ENCODE measurements at regions not wholly inside any gene's neighbourhood (a gene's known extent, or its start where the extent isn't known, plus 50 kb on each side); places are given as distances from the start of the nearest gene placed in this dataset.

DNA sequence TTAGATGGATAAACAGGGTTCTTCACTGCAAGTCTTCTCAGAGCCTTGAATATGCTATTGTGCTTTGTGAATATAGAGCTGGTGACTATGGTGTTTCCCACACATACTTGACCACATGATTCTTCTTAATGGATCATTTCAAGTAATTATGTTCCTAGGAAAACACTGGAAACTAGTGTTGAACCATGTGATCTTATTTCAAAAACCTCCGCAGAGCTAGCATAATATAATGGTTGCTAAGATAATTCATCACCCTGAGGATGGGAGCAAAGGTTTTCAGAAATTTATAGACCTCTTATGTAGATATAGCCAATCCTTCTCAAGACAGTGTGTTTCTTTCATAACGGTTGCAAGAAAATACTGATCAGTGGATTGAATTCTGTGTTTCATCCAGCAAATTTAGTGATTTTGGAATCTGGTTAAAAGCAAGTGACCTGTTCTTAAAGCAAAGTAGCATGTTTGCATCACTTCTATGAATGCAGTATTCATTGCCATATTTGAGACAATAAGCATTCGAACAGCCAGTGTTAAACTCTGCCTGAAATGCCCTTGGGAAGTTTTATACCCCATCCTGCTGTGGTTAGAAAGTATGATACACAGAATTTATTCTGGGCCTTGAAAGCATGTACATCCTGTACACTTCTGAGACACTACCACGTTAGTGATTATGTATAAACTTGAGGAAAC, 341.0 kb upstream of the E2F7 start:
- DNase-seq = no peak

DNA sequence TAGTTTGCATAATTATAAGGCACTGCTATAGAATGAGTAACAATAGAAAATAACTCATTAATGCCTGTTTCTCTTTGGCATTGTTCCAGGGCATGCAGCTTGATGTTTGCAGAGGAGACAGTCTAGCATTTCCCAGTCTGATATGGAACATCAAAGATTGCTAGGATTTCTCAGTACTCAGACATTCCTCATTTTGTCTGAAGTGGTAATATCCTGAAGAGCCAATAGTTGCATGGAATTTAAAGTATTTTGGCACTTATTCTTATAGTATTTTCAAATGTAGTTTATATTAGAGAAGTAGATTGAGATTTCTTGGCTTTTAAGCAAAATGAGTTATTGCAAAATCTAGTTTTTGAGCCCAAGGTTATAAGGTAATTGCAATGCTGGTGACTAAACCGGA, 337.3 kb upstream of the E2F7 start:
- no peak for DNase-seq

DNA sequence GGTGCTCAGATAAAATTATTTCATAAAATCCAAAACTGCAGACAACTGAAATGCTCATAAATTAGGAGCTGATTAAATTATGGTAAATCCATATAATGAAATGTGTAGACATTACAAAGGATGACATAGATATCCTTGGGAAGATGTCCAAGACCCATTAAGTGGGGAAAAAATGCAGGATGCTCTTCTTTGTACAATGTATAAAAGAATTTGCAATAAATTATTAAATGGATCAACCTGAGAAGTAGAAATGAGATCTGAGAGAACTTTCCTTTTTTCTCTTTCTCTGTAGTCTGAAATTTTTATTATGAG, 336.4 kb upstream of the E2F7 start:
- DNase-seq = no peak

- no peak for DNase-seq
Observed at GRCh38 chr12:77401064-77401769, 335.8 kb upstream of the E2F7 start.

GRCh38 chr12:77392467-77393088, 327.2 kb upstream of the E2F7 start:
- no peak for DNase-seq

DNA sequence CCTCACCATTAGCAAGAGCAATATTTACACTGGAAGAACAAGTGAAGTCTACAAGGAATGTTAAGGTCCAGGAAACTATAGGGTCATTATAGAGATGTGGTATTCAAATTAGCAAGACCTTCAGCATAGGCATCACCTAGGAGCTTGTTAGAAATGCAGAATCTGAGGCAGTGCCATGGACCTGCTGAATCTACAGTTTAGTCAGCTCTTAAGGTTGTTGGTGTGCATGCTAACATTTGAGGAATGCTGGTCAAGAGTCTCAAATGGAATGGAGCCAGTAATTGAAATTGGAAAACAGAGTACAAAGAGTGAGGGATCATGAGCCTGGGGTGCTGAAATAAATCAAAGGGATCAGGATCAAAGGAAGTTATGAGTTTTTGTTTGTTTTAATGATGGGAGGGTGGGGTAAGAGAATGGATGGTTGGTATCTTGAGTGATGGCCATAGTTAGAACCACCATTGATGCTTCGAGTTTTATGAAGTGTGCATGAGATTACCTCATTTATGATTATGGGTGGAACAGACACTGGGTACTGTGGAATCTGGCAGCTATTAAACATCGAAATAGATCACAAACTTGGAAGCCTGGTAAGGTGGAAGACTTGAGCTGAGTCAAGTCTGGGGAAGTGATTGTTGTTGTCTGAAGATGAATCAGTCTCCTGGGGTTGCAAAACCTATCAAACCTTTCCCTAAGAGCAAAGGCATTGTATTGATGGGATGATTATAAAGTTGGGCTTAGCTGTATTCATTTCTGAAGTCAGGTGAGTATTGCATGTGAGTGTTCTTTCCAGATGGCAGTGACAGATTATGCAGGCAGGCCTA, 323.3 kb upstream of the E2F7 start:
- DNase-seq = no peak

- DNase-seq = no peak
Observed at GRCh38 chr12:77387671-77388070, 322.3 kb upstream of the E2F7 start.

- DNase-seq = no peak
Observed at GRCh38 chr12:77387214-77387613, 321.8 kb upstream of the E2F7 start.

GRCh38 chr12:77384941-77385340, 319.6 kb upstream of the E2F7 start:
- DNase-seq = no peak

DNA sequence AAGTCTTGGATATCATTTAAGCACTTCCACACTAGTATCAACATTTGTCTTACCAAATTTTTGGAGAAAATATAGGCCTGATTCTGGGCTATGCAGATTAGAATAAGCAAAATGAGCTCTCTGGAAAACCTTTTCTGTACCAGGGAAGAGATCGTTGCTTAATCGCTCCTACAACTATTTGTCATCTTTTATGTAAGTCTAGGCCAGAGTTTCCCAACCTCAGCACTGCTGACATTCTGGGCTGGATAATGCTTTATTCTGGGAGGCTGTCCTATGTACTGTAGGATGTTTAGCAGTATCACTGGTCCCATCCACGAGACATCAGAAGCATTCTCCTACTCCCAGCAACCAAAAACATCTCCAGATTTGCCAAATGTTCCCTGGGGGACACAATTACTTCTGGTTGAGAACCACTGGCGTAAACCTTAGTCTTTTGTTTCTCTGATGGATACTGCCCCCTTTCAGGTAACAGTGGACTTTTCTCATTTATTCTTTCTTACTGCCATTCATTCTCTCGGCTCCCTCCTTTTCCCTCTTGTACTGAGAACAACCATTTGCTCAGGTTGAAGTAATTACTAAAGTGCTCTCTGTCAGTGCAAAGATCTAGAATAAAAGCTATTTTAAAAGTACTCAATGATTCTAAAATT, 316.9 kb upstream of the E2F7 start:
- DNase-seq = no peak

GRCh38 chr12:77377622-77378021, 312.3 kb upstream of the E2F7 start:
- no peak for DNase-seq

GRCh38 chr12:77377116-77377515, 311.7 kb upstream of the E2F7 start:
- no peak for DNase-seq

DNA sequence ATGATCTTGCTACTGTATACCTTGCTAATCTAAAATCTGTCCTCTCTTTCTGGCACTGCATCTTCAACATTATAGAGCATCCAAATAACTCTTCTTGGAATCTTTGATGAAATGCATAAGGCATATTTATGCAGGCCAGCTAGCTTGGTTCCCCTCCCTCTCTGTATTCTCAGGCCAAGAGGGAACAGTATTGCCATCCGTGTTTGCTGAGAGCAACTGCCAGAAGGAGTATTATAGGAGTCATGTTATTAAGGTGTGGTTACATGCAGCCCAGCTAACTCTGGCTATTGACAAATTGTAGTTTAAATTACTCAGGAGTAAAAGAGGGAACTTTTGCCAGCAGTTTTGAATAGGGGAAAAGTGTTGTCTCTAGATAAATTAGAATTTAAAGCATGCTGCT, 309.3 kb upstream of the E2F7 start:
- no peak for DNase-seq

DNA sequence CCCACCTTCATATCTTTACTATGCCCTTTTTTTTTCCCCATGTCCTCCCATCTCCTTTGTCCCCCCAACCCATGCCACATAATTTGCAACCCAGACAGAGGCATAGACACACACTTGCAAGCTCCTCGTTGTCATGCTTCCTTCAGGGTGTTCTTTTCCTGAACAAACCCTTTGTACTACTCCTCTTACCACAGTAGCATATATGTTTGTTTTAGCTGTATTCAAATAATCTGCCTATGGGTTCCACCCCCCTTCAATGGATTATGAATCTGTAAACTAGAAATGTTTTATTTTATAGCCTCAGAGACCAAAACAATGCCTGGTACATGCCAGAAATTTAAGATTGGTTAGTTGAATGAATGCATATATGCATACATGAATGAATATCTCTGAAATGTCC, 307.1 kb upstream of the E2F7 start:
- no peak for DNase-seq

GRCh38 chr12:77372026-77372425, 306.7 kb upstream of the E2F7 start:
- DNase-seq = no peak

- no peak for DNase-seq
Observed at GRCh38 chr12:77368379-77368778, 303.0 kb upstream of the E2F7 start.

DNA sequence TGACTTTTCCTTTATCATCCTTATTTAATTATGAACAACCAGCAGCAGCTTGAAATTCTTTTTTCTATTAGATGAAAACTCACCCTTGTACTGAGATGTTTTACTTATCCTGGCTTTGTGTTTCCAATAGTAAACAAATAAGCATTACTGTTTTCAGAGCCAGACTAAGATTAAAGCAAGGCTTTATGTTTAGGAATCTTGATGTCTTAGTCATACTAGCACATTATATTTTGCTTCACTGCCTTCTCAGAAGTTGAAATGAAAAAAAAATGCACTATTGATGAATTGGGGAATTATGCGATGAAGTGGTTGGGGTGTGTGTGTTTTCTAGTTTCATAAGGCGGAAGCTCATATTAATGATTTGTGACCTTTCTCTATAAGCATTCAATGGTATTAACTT, 301.2 kb upstream of the E2F7 start:
- DNase-seq = no peak

DNA sequence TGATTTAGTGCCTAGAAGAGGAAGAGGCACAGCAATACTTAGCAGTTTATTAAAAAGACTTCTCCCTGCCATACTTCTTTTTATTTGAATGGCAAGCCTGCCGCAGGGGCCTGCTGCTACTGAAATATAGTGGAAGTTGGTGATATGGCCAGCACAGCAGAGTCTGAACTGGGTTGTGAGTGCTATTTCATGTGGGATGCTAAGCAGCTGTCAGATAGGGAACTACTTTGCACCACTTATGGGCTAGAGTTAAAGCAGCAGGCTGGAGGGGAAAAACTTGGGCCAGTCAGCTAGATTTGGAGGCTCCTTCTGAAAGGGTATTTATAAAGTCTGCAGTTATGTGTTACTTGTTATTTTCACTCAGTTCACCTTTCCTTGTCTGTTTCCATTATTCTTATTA, 299.0 kb upstream of the E2F7 start:
- DNase-seq = no peak

DNA sequence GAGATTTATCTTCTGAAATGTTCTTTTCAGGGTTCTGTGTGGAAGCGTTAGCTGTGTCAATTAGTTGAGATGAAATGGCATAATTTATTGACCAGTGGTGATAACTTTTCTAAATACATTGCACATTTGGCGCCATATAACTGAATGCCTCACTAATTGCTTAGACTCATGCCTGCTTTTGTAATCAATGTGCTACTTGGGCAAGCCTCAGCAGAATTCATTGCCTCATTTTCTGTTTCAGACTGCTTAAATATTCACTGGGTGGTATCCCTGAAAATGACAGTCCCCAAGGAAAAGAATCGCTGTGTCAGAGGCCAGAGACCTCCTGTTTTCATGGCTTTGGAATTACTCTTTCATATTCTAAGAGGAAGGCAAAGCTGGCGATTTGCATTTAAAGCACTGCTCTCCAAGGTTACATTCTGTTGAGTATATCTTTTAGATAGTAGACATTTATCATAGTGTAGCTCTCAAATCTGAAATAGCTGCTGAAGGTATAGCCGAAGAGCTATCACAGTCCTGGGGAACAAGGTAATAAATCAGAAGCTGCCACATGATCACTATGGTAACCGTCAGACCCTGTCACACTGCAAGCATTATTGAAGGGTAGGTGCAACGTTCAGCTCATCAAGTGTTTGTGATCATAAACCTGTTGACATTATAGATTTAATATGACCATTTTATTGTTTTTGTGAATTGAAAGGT, 297.3 kb upstream of the E2F7 start:
- DNase-seq = no peak

DNA sequence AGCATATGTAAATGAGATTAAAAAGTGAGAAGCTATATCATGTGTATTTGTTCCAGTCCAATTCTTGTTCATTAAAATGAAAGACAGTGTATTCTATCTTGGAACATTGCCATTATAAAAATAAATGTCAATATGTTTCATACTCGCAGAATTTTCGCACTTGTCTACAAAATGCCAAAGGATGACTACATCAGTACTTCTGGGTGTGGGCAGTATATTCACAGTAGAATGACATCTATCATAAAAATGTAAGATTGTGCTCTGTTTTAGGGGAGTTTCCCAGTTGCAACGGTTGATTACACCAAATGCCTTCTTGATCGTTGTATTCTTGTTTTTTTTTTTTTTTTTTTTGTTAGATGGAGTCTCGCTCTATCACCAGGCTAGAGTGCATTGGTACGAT, 292.3 kb upstream of the E2F7 start:
- no peak for DNase-seq

DNA sequence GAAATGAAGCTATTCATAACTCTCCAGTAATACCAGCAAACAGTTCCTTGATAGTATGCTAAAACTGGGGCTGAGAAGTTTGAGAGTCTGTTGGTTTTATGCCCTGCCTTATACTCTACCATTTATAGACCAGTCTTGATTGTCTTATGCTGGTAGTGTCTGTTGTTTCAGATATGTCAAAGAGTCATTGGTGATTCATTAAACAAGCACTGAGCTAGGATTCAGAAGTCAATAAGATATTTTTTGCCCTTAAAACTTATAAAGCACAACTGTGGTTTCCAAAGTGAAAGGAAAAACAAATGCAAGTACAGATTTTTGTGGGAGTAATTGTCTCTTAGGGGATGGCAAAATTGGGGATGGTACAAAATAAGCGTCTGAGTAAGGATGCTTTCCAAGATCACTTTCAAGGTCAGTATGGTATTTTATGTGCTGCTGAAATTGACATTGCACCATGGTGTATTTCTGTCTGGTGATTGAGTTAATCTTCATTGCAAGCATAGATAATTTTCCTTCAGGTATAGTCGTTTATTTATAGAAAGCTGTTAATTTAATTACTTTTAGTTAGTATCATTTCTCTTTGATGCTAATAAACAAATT, 289.5 kb upstream of the E2F7 start:
- no peak for DNase-seq
